Stimulated activated naive CD8-positive, alpha-beta T cell treated with anti-CD3 and anti-CD28 coated beads, Interleukin-15, amount 100 ng/mL, for 72 hours (primary cell): ENCODE measurements at regions not wholly inside any gene's neighbourhood (a gene's known extent, or its start where the extent isn't known, plus 50 kb on each side); places are given as distances from the start of the nearest gene placed in this dataset.

Source experiments
- ATAC-seq: fragments of 150-1000 bp; cut with Tn5 transposase; 2 replicates; pipeline ENCODE4 v1.10.0; 2021; ENCODE audit warnings: mild to moderate bottlenecking, moderate library complexity
- DNase-seq, 2 donors: peaks; one replicate each; pipeline ENCODE4 v3.0.0; 2021 to 2022
- H3K27ac Mint-ChIP-seq, 2 donors: one replicate each; pipeline ENCODE4 v1.8.0; 2022; ENCODE audit warnings: mild to moderate bottlenecking in 2 of 2, mixed read lengths in 2 of 2, moderate library complexity in 2 of 2
- H3K27me3 Mint-ChIP-seq: one replicate; pipeline ENCODE4 v1.8.0; 2022; ENCODE audit warnings: mixed read lengths
- H3K4me1 Mint-ChIP-seq: one replicate; pipeline ENCODE4 v1.8.0; 2022; ENCODE audit warnings: mild to moderate bottlenecking, mixed read lengths
- H3K4me3 Mint-ChIP-seq, 2 donors: one replicate each; pipeline ENCODE4 v1.8.0; 2022; ENCODE audit warnings: mild to moderate bottlenecking in 2 of 2, mixed read lengths in 2 of 2, moderate library complexity in 1 of 2
- H3K9me3 Mint-ChIP-seq, 2 donors: one replicate each; pipeline ENCODE4 v1.8.0; 2022; ENCODE audit warnings: mixed read lengths in 2 of 2

- DNase-seq (no peak), ATAC-seq (no peak)
- Mint-ChIP-seq H3K4me1 (no peaks in the 10 kb centered on the region), H3K27ac (no peak overlapping the region), H3K4me3 (no peak overlapping the region), H3K27me3 (no peaks in the 10 kb centered on the region), H3K9me3 (peaks cover 16 to 33% of the 10 kb centered on the region in 2 donors)
Observed at GRCh38 chr5:166961913-166962312, 1329.5 kb upstream of the WWC1 start.

DNA sequence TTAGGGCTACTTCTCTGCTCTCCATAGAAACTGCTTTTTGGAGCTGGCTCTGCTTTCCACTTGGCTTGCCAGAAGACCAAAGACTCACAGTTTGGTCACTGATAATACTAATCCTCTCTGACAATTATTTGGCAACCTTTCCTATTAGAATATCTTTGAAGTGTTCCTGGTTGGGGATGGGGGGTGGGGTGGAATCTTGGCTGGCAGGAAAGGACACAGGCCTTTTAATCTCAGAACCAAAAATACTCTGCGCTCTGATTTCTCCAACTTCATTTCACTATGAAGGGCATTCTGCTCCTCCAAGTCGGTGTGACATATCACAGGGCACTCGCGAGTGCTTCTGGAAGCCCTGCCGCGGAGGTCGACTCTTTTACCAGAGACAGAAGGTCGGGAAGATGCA lies 1329.0 kb upstream of the WWC1 start:
- peaks cover 16 to 28% of the 10 kb centered on the region in 2 donors for H3K9me3 Mint-ChIP-seq
- no peak for ATAC-seq

GRCh38 chr5:166963596-166963995 lies 1327.8 kb upstream of the WWC1 start:
- Mint-ChIP-seq H3K4me3 (no peak overlapping the region), H3K27ac (no peak overlapping the region), H3K4me1 (no peaks in the 10 kb centered on the region), H3K27me3 (no peaks in the 10 kb centered on the region), H3K9me3 (peaks cover 16 to 28% of the 10 kb centered on the region in 2 donors)
- no peak for ATAC-seq
- DNase-seq: no peak

More for the DNA sequence above, 1329.0 kb upstream of the WWC1 start:
- no peak for DNase-seq
- H3K27me3 Mint-ChIP-seq: no peaks in the 10 kb centered on the region
- no peak overlapping the region for H3K27ac Mint-ChIP-seq
- no peak overlapping the region for H3K4me3 Mint-ChIP-seq
- H3K4me1 Mint-ChIP-seq: no peaks in the 10 kb centered on the region

DNA sequence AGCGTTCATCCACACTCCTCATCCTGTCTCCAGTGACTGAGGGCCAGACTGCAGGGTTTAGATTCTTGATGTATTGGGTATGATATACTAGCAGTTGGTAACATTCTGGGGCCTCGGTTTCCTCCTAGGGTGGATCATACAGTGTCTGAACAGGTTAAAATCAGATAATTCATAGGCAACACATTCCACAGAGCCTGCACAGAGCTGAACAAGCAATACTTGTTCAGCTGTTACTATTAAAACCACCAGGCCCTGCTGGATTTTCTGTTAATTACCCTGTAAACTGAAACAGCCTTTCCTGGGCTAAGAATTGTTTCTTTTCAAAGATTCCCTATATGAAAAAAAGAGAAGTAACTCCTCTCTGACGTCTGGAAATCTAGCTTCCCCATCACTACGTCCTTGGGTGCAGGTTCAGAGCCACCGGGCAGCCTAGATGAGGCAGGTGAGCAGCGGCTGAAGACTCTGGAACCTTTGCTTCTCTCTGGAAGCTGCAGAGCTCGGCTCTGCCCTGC lies 1313.5 kb upstream of the WWC1 start:
- no peak overlapping the region for H3K4me3 Mint-ChIP-seq
- peaks cover 0 to 5% of the 10 kb centered on the region in 2 donors for H3K9me3 Mint-ChIP-seq
- peaks cover 6% of the 10 kb centered on the region for H3K4me1 Mint-ChIP-seq
- DNase-seq (no peak), ATAC-seq (no peak)
- no peak overlapping the region for H3K27ac Mint-ChIP-seq
- peaks cover 35% of the 10 kb centered on the region for H3K27me3 Mint-ChIP-seq

DNA sequence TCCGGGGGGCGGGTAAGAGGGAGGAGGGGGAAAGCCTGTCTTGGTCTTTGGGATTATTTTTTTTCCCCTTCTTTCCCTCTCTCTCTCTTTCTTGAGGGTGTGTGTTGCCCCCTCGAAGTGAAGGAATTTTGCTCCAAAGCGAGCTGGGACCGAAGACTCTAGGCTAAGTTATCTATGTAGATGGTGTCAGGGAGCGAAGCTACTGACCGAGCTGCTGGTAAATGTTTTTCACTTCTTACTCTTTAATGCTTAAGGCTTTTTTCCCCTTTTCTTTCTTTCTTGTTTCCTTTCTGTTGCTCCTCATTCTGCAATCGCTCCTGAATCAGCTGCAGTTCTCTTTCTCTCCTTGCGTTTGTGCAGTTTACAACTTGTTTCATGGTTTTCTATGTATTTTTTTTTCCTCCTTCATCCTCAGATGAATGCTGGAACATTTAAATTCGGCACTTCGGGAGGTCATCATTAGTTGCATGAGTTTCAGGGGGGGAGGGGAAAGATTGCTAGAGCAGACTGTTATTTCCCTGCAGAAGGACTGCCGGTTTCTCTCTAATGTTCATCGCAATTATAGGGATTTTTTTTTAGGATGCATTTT lies 1312.0 kb upstream of the WWC1 start:
- H3K4me1 Mint-ChIP-seq: peaks cover 6% of the 10 kb centered on the region
- H3K27me3 Mint-ChIP-seq: peaks cover 35% of the 10 kb centered on the region
- ATAC-seq (no peak), DNase-seq (no peak)
- H3K9me3 Mint-ChIP-seq: peaks cover 0 to 5% of the 10 kb centered on the region in 2 donors
- H3K27ac Mint-ChIP-seq: no peak overlapping the region
- no peak overlapping the region for H3K4me3 Mint-ChIP-seq

GRCh38 chr5:166980666-166981065 lies 1310.8 kb upstream of the WWC1 start:
- Mint-ChIP-seq H3K4me1 (peaks cover 6% of the 10 kb centered on the region), H3K27ac (no peak overlapping the region), H3K9me3 (peaks cover 0 to 7% of the 10 kb centered on the region in 2 donors), H3K4me3 (no peak overlapping the region), H3K27me3 (peaks cover 35% of the 10 kb centered on the region)
- no peak for ATAC-seq
- DNase-seq: no peak

DNA sequence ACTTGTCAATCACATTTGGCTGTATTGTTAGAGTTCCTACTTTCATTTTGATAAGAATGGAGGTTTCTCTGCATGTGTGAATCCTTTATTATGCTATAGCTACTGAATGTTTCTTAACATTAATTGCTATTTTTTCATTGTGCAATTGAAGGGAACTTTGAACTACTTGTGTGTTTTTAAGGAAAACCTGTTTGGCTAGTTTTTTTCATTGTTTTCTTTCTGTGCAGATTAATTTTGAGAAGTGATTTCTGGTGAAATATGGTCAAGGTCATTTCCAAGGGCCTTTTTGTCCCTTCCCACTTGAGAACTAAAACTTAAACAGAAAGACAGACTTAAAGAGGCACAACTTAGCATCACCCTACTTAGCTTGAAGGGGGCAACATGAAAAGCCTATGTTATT lies 1309.2 kb upstream of the WWC1 start:
- Mint-ChIP-seq H3K4me1 (peaks cover 6% of the 10 kb centered on the region), H3K4me3 (no peak overlapping the region), H3K27ac (no peak overlapping the region), H3K27me3 (peaks cover 27% of the 10 kb centered on the region), H3K9me3 (peaks cover 0 to 7% of the 10 kb centered on the region in 2 donors)
- ATAC-seq (no peak), DNase-seq (no peak)

GRCh38 chr5:166991601-166992000 lies 1299.8 kb upstream of the WWC1 start:
- Mint-ChIP-seq H3K27ac (no peak overlapping the region), H3K27me3 (no peaks in the 10 kb centered on the region), H3K4me1 (no peaks in the 10 kb centered on the region), H3K9me3 (no peaks in the 10 kb centered on the region), H3K4me3 (no peak overlapping the region)
- ATAC-seq (no peak), DNase-seq (no peak)

GRCh38 chr5:166992108-166992507 lies 1299.3 kb upstream of the WWC1 start:
- ATAC-seq: no peak
- H3K27me3 Mint-ChIP-seq: no peaks in the 10 kb centered on the region
- no peaks in the 10 kb centered on the region for H3K4me1 Mint-ChIP-seq
- no peak overlapping the region for H3K27ac Mint-ChIP-seq
- H3K4me3 Mint-ChIP-seq: no peak overlapping the region
- H3K9me3 Mint-ChIP-seq: no peaks in the 10 kb centered on the region
- DNase-seq: no peak

DNA sequence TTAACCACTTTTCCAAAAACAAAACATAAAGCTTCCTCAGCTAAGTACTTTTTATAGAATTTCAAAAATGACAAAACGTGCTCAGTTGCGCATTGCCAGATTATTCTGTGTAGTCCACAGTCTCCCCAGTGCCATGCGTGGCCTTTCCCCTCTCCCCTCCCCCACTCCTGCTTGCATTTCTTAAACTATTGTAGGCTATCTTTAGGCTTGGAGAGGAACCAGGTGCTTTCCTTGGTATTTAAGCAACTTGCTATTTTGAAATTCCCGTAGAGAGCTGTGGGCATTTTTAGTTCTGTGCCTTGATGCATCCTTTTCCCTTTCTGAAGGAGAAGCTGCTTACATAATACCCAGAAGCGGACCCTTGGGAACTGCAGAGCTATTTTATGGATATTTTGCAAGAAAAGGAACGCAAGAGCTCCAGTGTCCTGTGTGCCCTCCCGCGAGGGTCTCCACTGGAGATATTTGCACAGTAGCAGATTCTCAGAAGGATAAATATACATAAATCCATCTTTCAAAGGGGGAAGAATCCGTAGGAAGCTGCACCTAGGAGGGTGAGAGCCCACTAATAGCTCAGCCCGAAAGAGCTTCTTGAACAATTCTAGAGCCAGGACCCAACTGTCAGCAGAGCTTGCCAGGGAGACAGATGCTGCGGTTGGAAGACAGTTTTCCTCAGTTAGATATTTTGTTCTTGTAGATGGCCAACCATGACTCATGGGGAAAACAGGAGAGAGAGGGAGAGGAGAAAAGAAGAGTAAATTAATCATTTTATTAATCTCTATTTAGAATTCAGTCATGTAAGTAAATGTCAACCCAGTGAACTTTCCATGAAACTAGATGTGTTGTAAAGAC lies 1298.3 kb upstream of the WWC1 start:
- Mint-ChIP-seq H3K27me3 (no peaks in the 10 kb centered on the region), H3K9me3 (peaks cover 0 to 6% of the 10 kb centered on the region in 2 donors), H3K27ac (no peak overlapping the region), H3K4me1 (no peaks in the 10 kb centered on the region), H3K4me3 (no peak overlapping the region)
- DNase-seq (no peak), ATAC-seq (no peak)

- Mint-ChIP-seq H3K27ac (no peak overlapping the region), H3K27me3 (no peaks in the 10 kb centered on the region), H3K4me1 (no peaks in the 10 kb centered on the region), H3K9me3 (peaks cover 4 to 7% of the 10 kb centered on the region in 2 donors), H3K4me3 (no peak overlapping the region)
- ATAC-seq (no peak), DNase-seq (no peak)
Observed at GRCh38 chr5:166994226-166994625, 1297.2 kb upstream of the WWC1 start.

DNA sequence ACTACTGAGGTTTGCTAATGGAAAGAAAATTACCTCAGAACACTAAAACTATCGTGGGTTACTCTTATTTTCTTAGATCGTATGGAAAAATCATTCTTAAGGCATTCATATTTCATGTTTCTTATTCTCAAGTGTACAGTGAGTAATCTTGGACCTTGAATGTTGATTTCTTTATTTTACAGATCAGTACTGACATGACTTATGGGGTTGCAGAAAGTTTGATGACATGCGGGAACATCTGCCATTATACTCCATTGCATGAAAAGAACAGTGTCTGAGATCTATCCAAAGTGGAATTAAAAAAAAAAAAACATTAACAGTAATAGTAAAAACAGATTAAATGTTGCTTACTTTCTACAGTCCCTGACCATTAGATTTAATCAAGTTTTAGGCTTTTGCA lies 1290.2 kb upstream of the WWC1 start:
- ATAC-seq (no peak), DNase-seq (no peak)
- H3K27me3 Mint-ChIP-seq: no peaks in the 10 kb centered on the region
- no peaks in the 10 kb centered on the region for H3K4me1 Mint-ChIP-seq
- H3K9me3 Mint-ChIP-seq: peaks cover 7 to 10% of the 10 kb centered on the region in 2 donors
- no peak overlapping the region for H3K4me3 Mint-ChIP-seq
- H3K27ac Mint-ChIP-seq: no peak overlapping the region

GRCh38 chr5:167008705-167009104 lies 1282.7 kb upstream of the WWC1 start:
- no peaks in the 10 kb centered on the region for H3K27me3 Mint-ChIP-seq
- no peak overlapping the region for H3K27ac Mint-ChIP-seq
- H3K9me3 Mint-ChIP-seq: peaks cover 5 to 19% of the 10 kb centered on the region in 2 donors
- no peaks in the 10 kb centered on the region for H3K4me1 Mint-ChIP-seq
- no peak overlapping the region for H3K4me3 Mint-ChIP-seq
- ATAC-seq (no peak), DNase-seq (no peak)

DNA sequence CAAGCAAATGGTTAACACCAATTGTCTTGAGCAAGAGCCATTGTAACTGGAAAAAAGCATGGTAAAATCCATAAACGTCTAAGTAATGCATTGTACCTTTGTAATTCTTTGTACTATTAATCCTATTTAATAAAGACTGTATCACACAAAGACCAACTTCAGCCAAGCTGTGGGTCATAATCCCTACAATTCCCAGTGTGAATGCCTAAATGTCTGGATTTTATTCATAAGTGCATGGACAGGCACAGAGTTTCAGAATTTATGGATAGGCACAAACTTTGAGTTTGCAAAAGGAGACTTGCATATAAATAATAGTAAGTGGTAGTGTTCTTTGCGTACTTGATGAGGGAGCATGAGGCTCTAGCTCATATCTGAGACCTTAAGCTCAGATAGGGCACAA lies 1280.2 kb upstream of the WWC1 start:
- H3K4me1 Mint-ChIP-seq: no peaks in the 10 kb centered on the region
- no peaks in the 10 kb centered on the region for H3K27me3 Mint-ChIP-seq
- DNase-seq (no peak), ATAC-seq (no peak)
- H3K4me3 Mint-ChIP-seq: no peak overlapping the region
- no peak overlapping the region for H3K27ac Mint-ChIP-seq
- H3K9me3 Mint-ChIP-seq: peaks cover 5 to 19% of the 10 kb centered on the region in 2 donors

GRCh38 chr5:167012123-167013034 lies 1279.1 kb upstream of the WWC1 start:
- Mint-ChIP-seq H3K4me1 (no peaks in the 10 kb centered on the region), H3K4me3 (no peak overlapping the region)
- no peak for DNase-seq

More at GRCh38 chr5:167012123-167013034, 1279.1 kb upstream of the WWC1 start:
- ATAC-seq: no peak
- Mint-ChIP-seq H3K9me3 (peaks cover 5 to 26% of the 10 kb centered on the region in 2 donors), H3K27me3 (no peaks in the 10 kb centered on the region), H3K27ac (peak overlapping the region in 1 of 2 donors; percentile 21)
